ENCODE measurements at regions not wholly inside any gene's neighbourhood (a gene's known extent, or its start where the extent isn't known, plus 50 kb on each side); places are given as distances from the start of the nearest gene placed in this dataset.

DNA sequence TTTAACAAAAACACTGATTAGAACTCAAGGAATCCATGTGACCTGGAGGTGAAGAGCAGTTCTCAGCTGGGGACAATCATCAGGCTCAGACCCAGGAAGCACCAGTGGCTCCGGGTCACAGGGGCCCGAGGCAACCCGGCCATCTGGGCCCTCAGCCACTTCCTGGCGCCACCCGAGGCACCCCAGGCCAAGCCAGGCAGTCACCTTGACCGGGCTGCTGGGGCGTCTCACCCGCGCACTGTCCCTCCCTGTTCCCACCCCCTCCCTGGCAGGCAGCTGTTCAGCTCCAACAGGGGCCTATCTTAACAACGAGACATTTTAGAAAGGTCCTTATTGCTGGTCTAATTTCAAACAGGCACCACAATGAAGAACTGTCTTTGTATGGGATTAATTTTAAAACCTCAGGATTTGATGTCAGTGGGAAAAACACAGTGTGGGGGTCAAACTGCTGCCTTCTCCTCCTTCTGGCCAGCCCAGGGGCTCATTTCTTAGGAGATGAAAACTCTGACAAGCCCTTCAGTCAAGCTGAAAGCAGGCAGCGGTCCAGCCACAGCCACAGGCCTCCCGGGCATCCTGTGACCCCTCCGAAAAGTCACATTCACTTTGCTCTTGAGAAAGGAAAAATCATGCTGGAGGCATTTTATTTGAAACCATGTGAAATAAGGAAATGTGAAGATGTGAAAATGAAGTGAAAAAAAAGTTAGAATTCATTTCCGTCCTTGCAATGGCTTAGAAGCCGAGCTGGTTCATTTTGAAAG lies 83.3 kb downstream of the KCTD15 start:
- no peaks in the 10 kb centered on the region for H3K9me3 ChIP-seq (ENCODE audit: control insufficient read depth, low read length)
- H3K4me1 ChIP-seq (ENCODE audit: control insufficient read depth, insufficient read depth, low read length): no peaks in the 10 kb centered on the region
- peak; percentile 43 to 77 (median 72) for DNase-seq
- intact Hi-C loops (cut with DNase I): no loop called here
- no peaks in the 10 kb centered on the region for H3K27me3 ChIP-seq (ENCODE audit: control insufficient read depth, insufficient read depth)
- no peak overlapping the region for H3K4me3 ChIP-seq (ENCODE audit: low read length)
- peak; percentile 44 to 73 for ATAC-seq
- H3K27ac ChIP-seq (ENCODE audit: low read length): no peak overlapping the region
- 40% methylated on average over 15 of the region's 15 CpGs for WGBS

- Histone ChIP-seq H3K27me3 (ENCODE audit: control insufficient read depth, insufficient read depth) (no peaks in the 10 kb centered on the region), H3K27ac (ENCODE audit: low read length) (peak overlapping the region; percentile 63), H3K4me1 (ENCODE audit: control insufficient read depth, insufficient read depth, low read length) (no peaks in the 10 kb centered on the region), H3K9me3 (ENCODE audit: control insufficient read depth, low read length) (no peaks in the 10 kb centered on the region), H3K4me3 (ENCODE audit: low read length) (no peak overlapping the region)
- peak; percentile 86 to 89 for ATAC-seq
- intact Hi-C loops (cut with DNase I): no loop called here
- peak; percentile 47 to 73 (median 63) for DNase-seq
- WGBS: 10% methylated on average over 12 of the region's 12 CpGs
These were observed 87.3 kb downstream of the KCTD15 start for GRCh38 chr19:33883859-33884519.

DNA sequence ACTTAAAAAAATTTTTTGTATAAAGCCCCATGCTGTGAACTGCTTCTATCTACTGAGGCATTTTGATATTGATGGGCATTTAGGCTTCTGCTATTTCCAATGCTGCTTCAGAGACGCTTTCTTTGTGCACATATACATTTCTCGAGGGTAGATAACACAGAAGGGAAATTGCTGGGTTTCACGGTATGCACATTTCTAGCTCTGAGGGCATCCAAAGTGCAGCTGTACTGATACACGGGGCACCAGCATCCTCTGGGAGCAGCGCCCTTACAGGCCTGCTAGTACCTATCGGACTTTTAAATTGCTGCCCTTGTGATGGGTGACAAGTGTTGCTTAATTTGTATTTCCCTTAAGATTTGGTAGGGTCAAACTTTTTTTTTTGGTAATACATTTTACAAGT lies 88.6 kb downstream of the KCTD15 start:
- ATAC-seq: no peak
- 71% methylated on average over 6 of the region's 6 CpGs for WGBS
- no peaks in the 10 kb centered on the region for H3K9me3 ChIP-seq (ENCODE audit: control insufficient read depth, low read length)
- no peaks in the 10 kb centered on the region for H3K27me3 ChIP-seq (ENCODE audit: control insufficient read depth, insufficient read depth)
- no peak overlapping the region for H3K27ac ChIP-seq (ENCODE audit: low read length)
- intact Hi-C loops (cut with DNase I): no loop called here
- no peaks in the 10 kb centered on the region for H3K4me1 ChIP-seq (ENCODE audit: control insufficient read depth, insufficient read depth, low read length)
- no peak for DNase-seq
- no peak overlapping the region for H3K4me3 ChIP-seq (ENCODE audit: low read length)

DNA sequence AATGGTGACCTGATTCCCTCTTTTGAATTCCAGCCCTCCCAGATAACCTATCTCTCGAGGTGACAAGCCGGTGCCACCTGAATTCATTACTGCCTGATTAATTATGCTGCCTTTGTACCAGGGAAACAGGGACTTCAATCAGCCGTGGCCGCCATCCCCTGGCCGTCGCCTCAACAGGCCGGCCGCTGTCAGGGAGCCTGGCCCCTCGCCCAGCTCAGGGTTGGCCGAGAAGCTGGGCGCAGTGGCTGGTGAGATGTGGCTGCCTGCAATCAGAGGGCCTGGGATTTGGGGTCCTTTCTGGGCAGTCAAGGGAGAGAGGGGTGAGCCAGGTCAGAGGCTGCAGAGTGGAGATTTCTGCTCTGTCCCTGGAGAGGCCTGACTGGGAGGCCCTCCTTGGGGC lies 91.2 kb downstream of the KCTD15 start:
- H3K27me3 ChIP-seq (ENCODE audit: control insufficient read depth, insufficient read depth): no peaks in the 10 kb centered on the region
- 78% methylated on average over 11 of the region's 11 CpGs for WGBS

DNA sequence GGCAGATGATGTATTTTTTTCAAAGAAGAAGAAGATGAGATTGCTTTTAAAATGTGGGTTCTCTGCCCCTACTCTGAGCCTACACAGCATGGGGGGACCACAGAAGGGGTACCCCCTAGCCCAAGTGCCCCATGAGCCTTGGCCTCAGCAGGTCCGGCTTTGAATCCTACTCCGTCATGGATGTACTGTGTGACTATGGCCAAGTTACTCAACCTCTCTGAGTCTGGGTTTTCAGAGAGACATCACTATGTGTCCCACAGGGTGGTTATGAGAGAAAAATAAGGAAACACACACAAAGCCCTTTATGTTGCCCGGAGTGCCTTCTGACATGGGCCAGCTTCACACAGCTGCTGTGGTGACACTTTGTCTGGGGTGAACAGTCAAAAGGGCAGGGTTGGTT lies 92.0 kb downstream of the KCTD15 start:
- no peak overlapping the region for H3K4me3 ChIP-seq (ENCODE audit: low read length)
- no peak overlapping the region for H3K27ac ChIP-seq (ENCODE audit: low read length)
- WGBS: 92% methylated on average over 3 of the region's 3 CpGs
- no peaks in the 10 kb centered on the region for H3K9me3 ChIP-seq (ENCODE audit: control insufficient read depth, low read length)
- H3K27me3 ChIP-seq (ENCODE audit: control insufficient read depth, insufficient read depth): no peaks in the 10 kb centered on the region
- intact Hi-C loops (cut with DNase I): no loop called here
- no peaks in the 10 kb centered on the region for H3K4me1 ChIP-seq (ENCODE audit: control insufficient read depth, insufficient read depth, low read length)
- ATAC-seq: no peak
- DNase-seq: no peak

More for the DNA sequence above, 91.2 kb downstream of the KCTD15 start:
- intact Hi-C loops (cut with DNase I): no loop called here
- no peak overlapping the region for H3K27ac ChIP-seq (ENCODE audit: low read length)
- DNase-seq (no peak), ATAC-seq (no peak)
- H3K4me3 ChIP-seq (ENCODE audit: low read length): no peak overlapping the region
- no peaks in the 10 kb centered on the region for H3K4me1 ChIP-seq (ENCODE audit: control insufficient read depth, insufficient read depth, low read length)
- H3K9me3 ChIP-seq (ENCODE audit: control insufficient read depth, low read length): no peaks in the 10 kb centered on the region

- 85% methylated on average over 2 of the region's 2 CpGs for WGBS
- no peaks in the 10 kb centered on the region for H3K9me3 ChIP-seq (ENCODE audit: control insufficient read depth, low read length)
- H3K27me3 ChIP-seq (ENCODE audit: control insufficient read depth, insufficient read depth): no peaks in the 10 kb centered on the region
- no peak overlapping the region for H3K27ac ChIP-seq (ENCODE audit: low read length)
- no peak for DNase-seq
- H3K4me3 ChIP-seq (ENCODE audit: low read length): no peak overlapping the region
- H3K4me1 ChIP-seq (ENCODE audit: control insufficient read depth, insufficient read depth, low read length): no peaks in the 10 kb centered on the region
- no peak for ATAC-seq
- intact Hi-C loops (cut with DNase I): no loop called here
These were observed 93.9 kb downstream of the KCTD15 start for GRCh38 chr19:33890569-33890968.

- 85% methylated on average over 3 of the region's 3 CpGs for WGBS
- intact Hi-C loops (cut with DNase I): no loop called here
- Histone ChIP-seq H3K9me3 (ENCODE audit: control insufficient read depth, low read length) (no peaks in the 10 kb centered on the region), H3K27ac (ENCODE audit: low read length) (no peak overlapping the region), H3K4me1 (ENCODE audit: control insufficient read depth, insufficient read depth, low read length) (no peaks in the 10 kb centered on the region), H3K4me3 (ENCODE audit: low read length) (no peak overlapping the region), H3K27me3 (ENCODE audit: control insufficient read depth, insufficient read depth) (no peaks in the 10 kb centered on the region)
- no peak for DNase-seq
- no peak for ATAC-seq
These were observed 95.1 kb downstream of the KCTD15 start for GRCh38 chr19:33891773-33892172.

GRCh38 chr19:33894787-33895186 lies 98.1 kb downstream of the KCTD15 start:
- Histone ChIP-seq H3K27me3 (ENCODE audit: control insufficient read depth, insufficient read depth) (no peaks in the 10 kb centered on the region), H3K27ac (ENCODE audit: low read length) (no peak overlapping the region), H3K4me3 (ENCODE audit: low read length) (no peak overlapping the region), H3K4me1 (ENCODE audit: control insufficient read depth, insufficient read depth, low read length) (no peaks in the 10 kb centered on the region), H3K9me3 (ENCODE audit: control insufficient read depth, low read length) (no peaks in the 10 kb centered on the region)
- ATAC-seq (no peak), DNase-seq (no peak)
- intact Hi-C loops (cut with DNase I): no loop called here
- WGBS: 76% methylated on average over 11 of the region's 11 CpGs

- Histone ChIP-seq H3K27ac (ENCODE audit: low read length) (no peak overlapping the region), H3K9me3 (ENCODE audit: control insufficient read depth, low read length) (no peaks in the 10 kb centered on the region), H3K4me3 (ENCODE audit: low read length) (no peak overlapping the region), H3K27me3 (ENCODE audit: control insufficient read depth, insufficient read depth) (no peaks in the 10 kb centered on the region), H3K4me1 (ENCODE audit: control insufficient read depth, insufficient read depth, low read length) (no peaks in the 10 kb centered on the region)
- ATAC-seq: no peak
- WGBS: 72% methylated on average over 2 of the region's 2 CpGs
- intact Hi-C loops (cut with DNase I): no loop called here
- DNase-seq: no peak
These were observed 98.7 kb downstream of the KCTD15 start for GRCh38 chr19:33895366-33895765.

GRCh38 chr19:33898062-33898677 lies 101.5 kb downstream of the KCTD15 start:
- no peak for DNase-seq
- Histone ChIP-seq H3K4me1 (ENCODE audit: control insufficient read depth, insufficient read depth, low read length) (peaks cover 3% of the 10 kb centered on the region), H3K9me3 (ENCODE audit: control insufficient read depth, low read length) (no peaks in the 10 kb centered on the region), H3K27ac (ENCODE audit: low read length) (no peak overlapping the region), H3K4me3 (ENCODE audit: low read length) (no peak overlapping the region), H3K27me3 (ENCODE audit: control insufficient read depth, insufficient read depth) (no peaks in the 10 kb centered on the region)
- intact Hi-C loops (cut with DNase I): no loop called here
- no peak for ATAC-seq

DNA sequence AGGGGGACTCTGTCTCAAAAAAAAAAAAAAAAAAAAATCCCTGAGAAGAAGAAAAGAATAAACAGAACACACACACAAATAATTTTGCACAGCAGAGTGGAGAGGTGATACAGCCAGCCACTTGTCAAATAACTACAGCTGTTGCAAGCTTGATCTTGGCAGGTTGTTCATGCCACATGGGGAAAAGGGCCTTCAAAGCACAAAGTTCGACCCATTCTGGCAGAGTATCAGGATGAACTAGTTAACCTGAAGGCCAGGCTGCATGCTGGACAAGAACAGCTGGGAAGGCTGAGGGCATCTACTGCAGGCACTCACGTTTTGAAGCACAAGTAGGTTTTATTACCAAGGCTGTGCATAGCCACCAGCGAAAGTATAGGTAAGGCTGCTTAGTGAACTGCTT lies 104.1 kb downstream of the KCTD15 start:
- intact Hi-C loops (cut with DNase I): loop anchor here in 2 of 4 donors (10.0 kb wide), 1 partner anchor 106 kb away; the partner anchor contains the start of gene KCTD15 (in 2 of the 2)
- Histone ChIP-seq H3K4me3 (ENCODE audit: low read length) (no peak overlapping the region), H3K27ac (ENCODE audit: low read length) (peak overlapping the region; percentile 19), H3K27me3 (ENCODE audit: control insufficient read depth, insufficient read depth) (no peaks in the 10 kb centered on the region), H3K4me1 (ENCODE audit: control insufficient read depth, insufficient read depth, low read length) (peaks cover 5% of the 10 kb centered on the region), H3K9me3 (ENCODE audit: control insufficient read depth, low read length) (no peaks in the 10 kb centered on the region)
- ATAC-seq: no peak
- DNase-seq: no peak
- WGBS: 50% methylated on average over 3 of the region's 3 CpGs
